ENCODE measurements at regions not wholly inside any gene's neighbourhood (a gene's known extent, or its start where the extent isn't known, plus 50 kb on each side); places are given as distances from the start of the nearest gene placed in this dataset.
A peak's percentile ranks its signal among the peaks of the same experiment; 100 is the strongest.

DNA sequence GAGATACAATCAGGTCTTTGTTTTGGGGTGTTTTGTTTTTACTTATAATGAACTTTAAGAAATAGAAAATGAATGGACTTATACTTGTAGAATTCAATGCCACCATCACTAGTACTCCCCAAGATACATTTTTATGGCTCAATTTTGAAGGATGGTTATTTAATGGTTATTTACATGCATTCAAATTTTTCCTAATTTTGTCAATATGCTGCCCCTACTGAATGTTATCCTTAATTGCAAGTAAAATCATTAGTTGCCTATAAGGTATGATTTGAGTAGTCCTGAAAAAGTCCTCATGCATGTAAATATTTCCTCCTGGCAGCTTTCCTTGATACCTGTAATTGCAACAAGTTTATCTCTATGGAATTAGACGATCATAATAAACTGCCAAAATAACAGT is 391.2 kb downstream of the BCAT1 start:
- no peak for DNase-seq (ENCODE audit: low read depth)

DNA sequence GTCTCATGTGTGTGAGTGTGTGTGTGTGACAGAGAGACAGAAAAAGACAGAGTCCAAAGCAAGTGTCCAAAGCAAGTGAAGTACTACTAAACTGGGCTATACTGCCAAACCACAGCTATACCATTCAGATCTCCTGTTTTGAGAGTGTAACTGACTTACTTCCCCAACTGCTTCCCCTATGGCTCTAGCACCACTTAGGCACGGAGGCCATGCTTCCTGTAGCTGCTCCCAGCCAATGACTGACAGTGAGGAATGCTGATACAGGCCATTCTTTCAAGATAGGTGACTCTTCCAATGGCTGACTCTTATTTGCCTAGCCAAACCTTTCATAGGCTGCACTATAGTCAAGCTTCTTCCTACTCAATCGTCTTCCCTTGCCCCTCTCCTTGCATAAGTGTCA is 393.2 kb downstream of the BCAT1 start:
- no peak for DNase-seq (ENCODE audit: low read depth)

DNA sequence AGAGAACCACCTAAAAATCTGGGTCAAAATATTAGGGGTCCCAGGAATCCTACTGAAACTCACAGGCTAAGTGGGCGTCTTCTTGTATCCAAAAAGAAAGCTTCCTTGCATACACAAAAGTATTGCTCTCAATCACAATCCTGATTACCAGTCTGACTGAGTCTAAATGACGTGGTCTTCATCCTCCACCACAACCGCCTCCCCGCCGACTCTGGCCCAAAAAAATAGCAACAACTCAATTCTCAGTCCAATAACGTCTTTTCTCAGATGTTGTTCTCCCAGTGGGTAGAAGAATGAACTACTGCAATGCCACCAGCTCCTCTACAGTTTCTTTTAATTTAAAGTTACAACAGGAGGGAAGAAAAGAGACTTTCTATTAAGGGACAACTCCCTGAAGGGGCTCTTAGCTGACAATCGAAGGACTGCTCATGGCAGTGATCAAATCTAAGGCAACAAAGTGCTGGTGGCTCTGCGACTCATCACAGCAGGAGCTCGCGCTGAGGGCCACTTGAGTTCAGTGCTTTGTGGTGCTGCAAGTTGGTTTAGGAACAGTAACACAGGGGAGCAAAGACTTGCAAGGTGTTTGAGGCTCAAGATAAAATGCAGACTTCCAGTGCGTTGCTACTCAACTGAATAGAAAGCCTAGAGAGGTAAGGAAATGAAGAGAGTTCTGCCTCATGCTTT is 394.1 kb downstream of the BCAT1 start:
- DNase-seq (ENCODE audit: low read depth), result no peak

DNA sequence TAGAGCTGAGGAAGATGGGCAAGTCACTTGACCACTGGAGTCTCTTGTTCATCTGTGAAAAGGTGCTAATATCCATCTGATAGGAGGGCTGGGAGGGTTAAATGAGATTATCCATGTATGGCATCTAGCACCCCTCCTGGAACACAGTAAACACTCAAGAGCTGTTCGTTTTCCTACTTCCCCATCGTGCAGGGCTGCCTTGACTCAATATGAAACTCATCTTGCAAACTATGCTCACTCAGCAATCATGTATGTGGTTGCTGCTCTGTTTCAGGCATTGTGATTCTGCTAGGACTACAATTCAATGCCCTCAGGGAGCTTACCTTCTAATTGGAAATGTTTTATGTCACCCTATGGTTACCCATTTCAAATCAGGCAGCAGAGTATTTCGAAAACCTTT is 395.6 kb downstream of the BCAT1 start:
- DNase-seq (ENCODE audit: low read depth), result no peak

DNA sequence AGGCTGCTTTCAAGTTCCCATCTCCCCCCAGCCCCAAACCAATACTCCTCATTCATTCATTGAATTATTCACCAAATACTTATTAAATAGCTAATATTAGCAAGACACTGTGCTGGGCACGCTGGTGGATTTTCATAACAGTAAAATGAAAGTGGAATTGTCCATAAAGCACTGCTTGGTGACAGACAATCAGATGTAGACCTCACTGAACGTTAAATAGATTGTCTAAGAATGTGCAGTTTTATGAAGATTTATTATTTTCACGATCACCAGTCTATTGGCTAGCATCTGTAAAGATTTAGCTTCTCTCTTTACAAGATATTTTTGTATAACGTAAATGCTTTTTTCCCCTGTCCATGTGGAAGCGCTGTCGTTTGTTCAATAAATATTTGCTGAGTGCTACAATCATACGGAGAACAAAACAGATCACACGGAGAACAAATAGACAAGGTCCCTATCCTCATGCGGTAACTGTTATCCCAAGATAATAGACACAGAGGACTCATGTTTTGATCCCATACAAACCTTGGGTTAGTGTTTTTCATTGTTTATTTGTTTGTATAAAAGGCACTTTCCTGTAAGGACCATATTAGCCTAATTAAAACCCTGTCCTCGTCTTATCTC is 397.6 kb downstream of the BCAT1 start:
- peak; percentile 7 for DNase-seq (ENCODE audit: low read depth)

DNA sequence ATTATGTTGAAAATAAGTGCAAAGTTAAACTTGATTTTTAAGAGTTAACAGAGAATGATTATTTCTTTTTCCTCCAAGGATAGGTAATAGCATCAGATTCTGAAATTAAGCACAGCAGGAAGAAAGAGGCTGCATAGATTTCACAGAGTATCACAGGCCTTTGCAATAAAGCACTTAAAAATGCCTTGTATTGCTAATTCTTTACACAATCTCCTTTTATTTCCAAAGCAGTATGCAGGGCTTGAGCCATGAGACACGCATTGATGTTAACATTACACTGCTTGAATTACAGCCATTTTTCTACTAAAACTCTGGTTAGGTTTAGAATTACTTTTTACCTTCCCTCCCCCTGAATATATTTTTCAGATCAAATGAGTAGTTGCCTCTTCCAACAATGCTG is 398.3 kb downstream of the BCAT1 start:
- DNase-seq (ENCODE audit: low read depth), result no peak

DNA sequence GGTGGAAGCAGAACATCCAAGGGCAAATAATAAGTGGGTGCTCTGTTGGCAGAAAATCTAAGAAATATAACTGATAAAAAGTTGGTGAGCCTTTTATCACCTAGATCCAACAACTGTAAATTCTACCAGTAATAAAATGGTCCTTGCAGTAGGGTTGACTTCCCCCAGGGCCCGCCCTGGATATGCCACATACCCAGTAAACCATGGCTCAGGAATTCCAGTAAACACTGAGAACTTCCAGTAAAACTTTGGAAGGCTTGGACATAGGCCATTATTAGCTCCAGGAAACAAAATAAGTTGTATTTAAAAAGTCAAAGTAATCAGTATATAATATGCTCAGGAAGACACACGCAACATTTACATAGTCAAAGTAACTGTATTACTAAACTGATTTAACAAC is 402.2 kb downstream of the BCAT1 start:
- peak; percentile 42 for DNase-seq (ENCODE audit: low read depth)

DNA sequence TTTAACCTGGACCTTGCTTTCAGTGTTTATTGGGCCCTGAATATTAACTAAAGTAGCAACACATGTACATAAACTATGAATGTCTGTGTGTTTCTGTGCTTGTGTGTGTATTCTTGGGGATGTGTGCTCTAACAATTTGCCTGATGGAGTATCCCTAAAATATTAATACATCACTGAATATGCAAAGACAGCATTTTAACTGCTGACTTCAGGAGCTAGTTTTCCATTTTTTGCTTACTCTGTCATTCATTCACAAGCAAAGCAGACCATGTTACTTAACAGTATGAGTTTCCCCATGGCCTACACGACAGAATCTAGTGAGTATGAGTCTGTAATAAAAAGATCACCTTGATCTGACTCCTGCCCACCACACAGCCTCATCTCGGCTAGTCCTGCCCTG is 402.8 kb downstream of the BCAT1 start:
- DNase-seq (ENCODE audit: low read depth), result no peak

DNA sequence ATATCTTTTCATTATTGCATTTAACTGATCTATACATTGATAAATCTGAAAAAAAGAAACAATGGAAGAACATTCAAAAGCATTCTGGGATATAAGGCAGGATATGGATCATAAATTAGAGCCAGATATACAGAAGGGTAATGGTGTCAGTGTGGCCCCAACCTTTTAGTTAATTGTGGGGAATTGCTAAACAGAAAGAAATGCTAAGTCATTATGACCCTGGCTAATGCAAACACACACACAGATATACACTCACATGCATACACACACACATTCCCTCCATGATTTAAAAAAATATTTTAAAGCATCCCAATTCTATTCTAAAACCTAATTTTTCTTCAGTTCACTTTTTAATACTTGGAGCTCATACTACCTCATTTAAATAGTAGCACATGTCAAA is 404.5 kb downstream of the BCAT1 start:
- no peak for DNase-seq (ENCODE audit: low read depth)

DNA sequence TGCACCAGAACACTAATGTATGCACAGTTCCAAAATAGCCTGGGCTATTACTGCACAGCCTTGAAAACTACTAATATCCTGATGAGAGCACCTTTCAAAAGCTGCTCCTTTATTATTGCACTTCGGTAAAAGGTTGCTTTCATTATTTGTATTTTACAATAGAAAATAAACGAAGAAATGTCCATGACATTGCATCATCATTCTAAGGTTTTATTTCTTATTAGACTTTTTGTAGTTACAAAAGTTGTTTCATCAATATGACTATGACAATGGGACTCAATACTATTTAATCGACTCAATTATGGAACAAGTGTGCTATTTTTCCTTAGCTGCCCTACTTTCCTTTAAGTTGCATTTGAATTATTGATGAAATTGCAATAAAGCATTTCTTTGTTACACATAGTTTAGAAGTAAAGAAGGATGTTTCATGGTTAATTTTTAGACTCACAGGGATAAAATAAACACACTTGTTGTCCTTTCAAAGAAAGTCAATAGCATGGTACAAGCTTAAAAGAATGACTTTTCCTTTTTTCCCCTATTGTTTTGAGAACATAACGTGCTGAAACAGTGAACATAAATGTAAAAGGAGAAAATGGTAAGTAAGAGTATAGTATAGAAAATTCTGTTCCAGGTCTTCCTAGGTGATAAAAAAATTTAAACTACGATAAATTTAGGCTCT is 407.6 kb downstream of the BCAT1 start:
- DNase-seq (ENCODE audit: low read depth), result no peak

DNA sequence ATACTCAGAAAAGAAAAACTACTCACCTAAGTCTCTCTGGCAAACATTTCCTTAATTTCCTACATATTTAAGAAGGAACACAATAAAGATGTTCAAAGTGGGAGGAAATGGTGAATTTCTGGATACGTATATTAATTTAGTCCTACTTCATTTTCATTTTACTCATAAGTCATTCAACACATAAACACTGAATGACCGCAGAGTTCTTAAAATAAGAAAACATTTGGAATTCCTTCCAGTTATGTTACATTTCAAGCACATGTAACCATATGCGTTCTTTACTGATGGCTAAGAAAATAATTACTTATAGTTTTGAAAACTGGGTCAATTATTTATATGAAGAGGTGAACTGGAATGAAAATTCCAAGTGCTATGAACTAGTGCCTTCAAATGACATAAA is 409.3 kb downstream of the BCAT1 start:
- no peak for DNase-seq (ENCODE audit: low read depth)

DNA sequence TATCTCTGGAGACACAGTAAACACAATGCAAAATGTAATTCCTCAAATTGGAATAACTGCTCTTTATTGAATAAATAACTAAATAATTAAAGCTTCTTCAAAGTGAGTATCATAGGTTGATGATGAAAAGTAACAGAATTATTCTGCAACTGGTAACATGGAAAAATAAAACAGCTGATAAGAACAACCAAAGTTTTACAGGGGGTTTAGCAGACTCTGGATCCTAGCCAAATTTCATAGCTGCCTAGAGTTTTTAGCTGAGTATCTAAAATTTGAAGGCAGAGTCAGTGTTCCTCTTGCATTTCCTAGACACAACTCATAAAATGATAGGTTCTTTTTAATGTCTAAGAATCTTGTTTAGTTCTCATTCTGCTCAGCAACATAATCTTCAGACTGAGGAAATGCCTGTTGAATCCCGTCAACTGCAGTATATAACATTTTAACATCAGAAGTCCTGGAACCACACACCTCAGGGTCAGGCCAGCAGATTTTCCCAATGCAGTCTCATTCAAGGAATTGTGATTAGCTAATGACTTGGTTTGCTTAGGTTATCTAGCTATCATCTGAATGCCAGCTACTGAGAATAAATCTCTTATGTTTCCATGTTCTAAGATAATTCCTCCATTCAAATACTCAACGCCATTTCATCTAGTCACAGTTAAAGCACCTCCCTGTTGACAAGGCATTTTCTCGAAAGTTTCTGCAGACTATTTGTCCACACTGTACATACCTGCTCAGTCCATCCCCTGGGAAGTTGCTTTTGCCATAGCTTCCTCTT is 411.6 kb downstream of the BCAT1 start:
- DNase-seq (ENCODE audit: low read depth), result no peak

DNA sequence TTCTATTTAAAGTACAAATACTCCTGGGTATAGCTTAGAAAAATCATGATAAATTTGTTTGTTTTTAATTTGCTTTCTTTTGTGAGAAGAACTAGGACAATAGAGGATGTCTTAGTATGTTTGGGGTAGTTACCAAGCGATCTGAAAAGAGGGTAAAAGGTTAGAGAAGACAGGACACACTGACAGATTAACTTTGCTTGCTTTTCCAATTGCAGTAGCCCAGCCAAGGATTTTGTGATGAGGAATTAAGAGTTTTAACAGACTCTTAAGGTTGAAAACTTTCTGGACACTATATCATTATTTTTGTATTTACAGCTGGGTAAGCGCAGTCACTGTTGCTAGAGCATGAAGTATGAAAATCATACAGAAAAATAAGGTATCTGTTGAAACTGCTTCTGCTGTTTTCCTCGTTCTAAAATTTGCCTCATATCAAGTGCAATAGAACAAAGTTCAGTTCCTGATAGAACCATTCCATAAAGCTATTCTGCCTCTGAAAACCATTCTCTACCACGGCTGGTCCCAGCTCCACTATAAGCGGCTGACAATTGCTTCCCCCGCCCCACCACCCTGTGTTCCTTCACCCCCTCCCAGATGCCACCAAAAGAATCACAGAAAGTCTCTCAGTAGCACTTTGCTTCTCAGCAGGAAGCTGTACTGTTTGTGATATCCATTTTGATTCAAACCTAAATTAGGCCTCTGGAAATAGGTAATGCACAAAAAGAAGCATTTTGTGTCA is 413.4 kb downstream of the BCAT1 start:
- DNase-seq (ENCODE audit: low read depth), result no peak

DNA sequence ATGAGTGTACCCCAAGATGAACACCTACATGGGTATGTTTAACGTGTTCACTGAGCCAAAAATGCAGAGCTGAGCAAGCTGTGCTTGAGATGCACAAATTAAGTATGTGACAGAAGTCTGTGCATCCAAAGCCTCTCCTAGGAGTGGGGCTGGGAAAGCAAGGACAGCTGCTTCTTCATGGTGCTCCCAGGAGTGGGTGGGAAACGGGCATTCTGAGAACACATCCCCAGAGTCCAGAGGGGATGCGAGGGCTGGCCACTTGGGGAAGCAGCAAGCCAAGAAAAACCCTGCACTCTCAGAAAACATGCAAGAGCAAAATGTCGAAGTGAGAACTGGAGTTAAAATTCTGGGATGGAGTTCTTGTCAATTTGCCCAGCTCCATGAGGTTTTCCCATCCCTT is 414.3 kb downstream of the BCAT1 start:
- no peak for DNase-seq (ENCODE audit: low read depth)

DNA sequence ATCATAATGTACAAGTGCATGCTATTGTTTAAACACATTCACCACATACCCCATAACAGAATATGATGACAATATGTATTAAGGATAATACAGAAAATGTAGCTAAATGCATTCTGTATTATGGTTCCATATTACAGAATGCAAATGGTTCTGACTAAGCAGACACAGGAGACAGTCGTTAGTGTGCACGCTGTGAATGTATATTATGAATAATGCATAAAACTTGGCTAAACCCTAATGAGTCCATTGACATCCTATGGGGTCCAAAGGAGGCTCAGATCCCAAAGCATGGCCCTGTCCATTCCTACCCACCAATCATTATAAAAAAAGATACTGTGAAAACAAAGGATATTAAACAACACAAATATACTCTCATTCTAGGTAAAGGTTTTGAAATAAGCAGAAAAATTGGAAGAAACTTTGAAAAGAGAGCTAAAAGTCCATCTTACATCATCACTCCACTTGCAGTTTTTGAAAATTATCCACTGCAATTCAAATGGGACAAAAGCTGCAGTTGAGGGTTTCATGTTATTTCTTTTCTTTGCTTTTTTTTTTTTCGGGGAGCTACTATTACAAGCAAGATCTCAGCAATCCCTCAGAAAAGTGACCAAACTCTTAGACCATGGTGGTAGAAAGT is 415.1 kb downstream of the BCAT1 start:
- DNase-seq (ENCODE audit: low read depth), result no peak

DNA sequence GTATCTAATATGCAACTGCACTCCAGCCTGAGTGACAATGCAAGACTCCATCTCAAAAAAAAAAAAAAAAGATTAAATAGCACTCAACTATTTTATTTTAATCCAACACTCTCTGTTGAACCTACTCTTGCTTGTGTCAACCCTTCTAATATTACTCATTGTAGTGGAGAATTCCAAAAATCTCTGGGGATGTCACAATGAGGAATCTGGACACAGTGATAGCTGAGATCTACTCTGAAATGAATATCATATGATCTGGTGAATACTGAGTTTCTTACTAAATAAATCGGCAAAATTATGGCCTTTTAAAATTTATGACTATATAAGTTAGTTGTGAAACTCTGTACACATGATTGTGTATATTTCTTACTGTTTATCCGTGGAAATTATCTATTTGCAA is 418.2 kb downstream of the BCAT1 start:
- DNase-seq (ENCODE audit: low read depth), result no peak

DNA sequence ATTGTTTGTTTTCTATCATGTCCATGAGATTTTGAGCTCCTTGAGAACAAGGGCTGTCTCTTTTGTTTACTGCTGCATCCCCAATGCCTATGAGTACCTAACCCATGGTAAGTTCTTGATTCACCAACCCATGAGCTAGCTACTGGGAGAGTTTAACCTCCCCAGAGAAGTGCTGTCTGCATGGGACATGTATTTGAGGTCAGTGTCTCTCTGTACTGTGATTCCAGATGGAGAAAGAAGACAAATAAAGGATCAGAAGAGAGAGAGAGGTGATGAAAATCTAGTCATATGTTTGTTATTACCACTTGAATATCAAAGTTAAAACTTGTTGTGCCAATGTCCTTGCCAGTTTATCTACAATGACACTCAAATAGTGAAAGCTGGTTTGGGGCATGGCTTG is 421.8 kb downstream of the BCAT1 start:
- DNase-seq (ENCODE audit: low read depth), result no peak

DNA sequence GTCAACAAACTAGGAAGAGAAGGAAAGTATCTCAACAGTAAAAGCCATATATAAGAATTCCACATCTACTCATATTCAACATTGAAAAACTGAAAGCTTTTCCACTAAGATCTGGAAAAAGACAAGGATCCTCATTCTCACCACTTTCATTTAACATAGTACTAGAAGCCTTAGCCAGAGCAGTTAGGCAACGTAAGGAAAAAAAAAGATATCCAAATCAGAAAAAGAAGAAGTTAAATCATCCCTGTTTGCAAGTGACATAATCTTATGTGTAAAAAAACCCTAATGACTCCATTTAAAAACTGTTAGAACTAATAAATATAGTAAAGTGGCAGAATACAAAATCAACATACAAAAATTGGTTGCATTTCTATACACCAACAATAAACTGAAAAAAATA is 426.2 kb downstream of the BCAT1 start:
- DNase-seq (ENCODE audit: low read depth), result no peak

DNA sequence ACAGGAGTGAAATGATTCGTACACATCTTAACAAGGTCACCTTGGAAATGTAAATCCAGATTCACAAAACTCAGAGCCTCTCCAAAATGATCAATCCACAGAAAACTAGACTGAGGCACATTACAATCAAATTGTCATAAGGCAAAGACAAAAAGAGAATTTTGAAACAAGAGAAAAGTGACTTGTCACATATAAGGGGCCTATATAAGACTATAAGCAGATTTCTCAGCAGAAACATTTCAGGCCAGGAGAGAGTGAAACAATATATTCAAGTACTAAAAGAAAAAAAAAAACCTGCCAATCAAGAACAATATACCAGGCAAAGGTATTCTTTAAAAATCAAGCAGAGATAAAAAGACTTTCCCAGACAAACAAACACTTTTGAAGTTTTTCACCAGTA is 429.1 kb downstream of the BCAT1 start:
- DNase-seq (ENCODE audit: low read depth), result no peak

DNA sequence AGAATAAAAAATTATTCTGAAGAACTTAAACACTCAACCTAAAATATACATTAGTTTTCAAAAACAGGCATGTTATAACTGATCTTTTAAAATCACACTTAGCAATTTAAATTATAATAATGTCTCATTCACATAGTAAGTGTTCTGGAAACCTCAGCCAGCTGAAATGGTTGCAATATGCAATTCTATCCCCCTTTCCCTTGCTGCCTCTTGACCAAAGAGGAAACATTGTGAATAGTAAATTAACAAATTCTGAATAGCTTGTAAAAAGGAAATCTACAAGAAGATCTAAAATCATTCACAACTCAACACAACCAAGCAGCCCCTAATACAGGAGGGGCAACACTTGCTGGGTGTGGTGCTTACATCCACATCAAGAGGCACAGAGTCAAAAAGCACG is 431.9 kb downstream of the BCAT1 start:
- DNase-seq (ENCODE audit: low read depth), result no peak

DNA sequence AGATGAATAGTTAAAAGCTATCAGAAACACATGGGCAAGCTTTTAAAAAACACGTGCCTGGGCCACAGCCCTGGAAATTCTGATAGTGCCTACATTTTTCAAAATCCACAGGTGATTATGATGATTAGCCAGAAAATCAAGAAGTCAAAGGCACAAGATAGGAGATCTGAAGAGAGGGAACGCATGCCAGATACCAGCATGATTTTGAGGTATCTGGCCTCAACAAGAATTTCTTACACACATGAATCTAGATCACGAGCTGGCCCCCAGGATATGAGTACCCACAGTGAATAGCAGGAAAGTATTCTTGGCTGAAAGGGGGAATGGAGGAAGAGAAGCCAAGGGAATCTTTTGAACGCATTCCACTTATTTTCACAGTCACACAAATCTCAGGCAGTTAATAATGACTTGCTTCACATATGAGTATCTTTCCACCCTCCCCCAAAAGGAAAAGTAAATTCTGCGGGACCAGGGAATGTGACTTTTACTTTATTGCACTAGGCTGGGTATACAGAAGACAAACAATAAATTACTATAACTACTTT is 438.2 kb downstream of the BCAT1 start:
- no peak for DNase-seq (ENCODE audit: low read depth)
